Mesothelial cell of epicardium (in vitro differentiated cells): ENCODE measurements at regions not wholly inside any gene's neighbourhood (a gene's known extent, or its start where the extent isn't known, plus 50 kb on each side); places are given as distances from the start of the nearest gene placed in this dataset.
"Not testable (repeated sequence)": the region's sequence is repeated elsewhere in the genome, so short reads cannot be mapped to it uniquely, and the experiment has no call there.

Experiments used
- DNase-seq, 2 experiments: peaks; one replicate each; pipeline ENCODE4 v3.0.0; 2021; ENCODE audit warnings: low spot score in 2 of 2; ENCODE audit not compliant: unreplicated experiment in 2 of 2
- H3K27ac Mint-ChIP-seq: 2 replicates; pipeline ENCODE4 v1.8.0; 2021; ENCODE audit warnings: mixed read lengths
- H3K27me3 Mint-ChIP-seq: 2 replicates; pipeline ENCODE4 v1.8.0; 2021; ENCODE audit warnings: low read depth, mixed read lengths
- H3K36me3 Mint-ChIP-seq: 2 replicates; pipeline ENCODE4 v1.8.0; 2021; ENCODE audit warnings: mixed read lengths
- H3K4me1 Mint-ChIP-seq: 2 replicates; pipeline ENCODE4 v1.8.0; 2021; ENCODE audit warnings: mixed read lengths
- H3K4me3 Mint-ChIP-seq: 2 replicates; pipeline ENCODE4 v1.8.0; 2021; ENCODE audit warnings: mild to moderate bottlenecking, moderate library complexity, mixed read lengths
- H3K9me3 Mint-ChIP-seq: 2 replicates; pipeline ENCODE4 v1.8.0; 2021; ENCODE audit warnings: mixed read lengths
- TF ChIP-seq, protein P1 (sequence below): fragments of 200-600 bp; sonication (generic); IDR thresholded peaks from one replicate; pipeline ENCODE4 v1.5.0; 2021; ENCODE audit warnings: antibody characterized with exemption; ENCODE audit not compliant: unreplicated experiment

DNA sequence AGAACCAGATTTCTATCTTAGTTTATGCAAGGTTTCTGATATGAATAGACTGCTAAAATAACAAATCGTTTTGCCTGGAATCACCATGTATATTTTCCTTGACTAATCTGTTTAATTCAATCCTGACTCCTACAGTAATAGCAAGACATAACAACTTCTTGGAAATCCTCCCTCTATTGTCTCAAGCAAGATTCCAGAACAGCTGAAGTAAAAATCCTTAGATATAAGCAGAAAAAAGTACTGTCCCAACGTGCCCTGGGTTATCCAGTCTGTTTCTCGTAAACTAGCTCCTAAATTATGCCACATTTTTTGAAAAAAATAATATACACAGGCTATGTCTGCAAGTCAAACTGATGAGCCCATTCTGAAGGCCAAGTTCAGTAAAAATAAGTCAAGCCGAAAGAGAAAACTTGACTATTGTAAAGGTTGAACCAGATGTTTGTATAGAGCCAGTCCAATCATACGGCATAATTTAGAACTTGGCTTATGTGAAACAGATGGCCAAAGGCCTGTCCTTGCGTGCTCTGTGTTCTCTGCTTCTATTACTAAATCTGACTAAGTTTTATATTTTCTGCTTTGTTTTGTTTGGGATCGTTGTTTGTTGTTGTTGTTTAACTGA lies 341.6 kb upstream of the NRSN1 start:
- TF ChIP-seq, protein P1, sequence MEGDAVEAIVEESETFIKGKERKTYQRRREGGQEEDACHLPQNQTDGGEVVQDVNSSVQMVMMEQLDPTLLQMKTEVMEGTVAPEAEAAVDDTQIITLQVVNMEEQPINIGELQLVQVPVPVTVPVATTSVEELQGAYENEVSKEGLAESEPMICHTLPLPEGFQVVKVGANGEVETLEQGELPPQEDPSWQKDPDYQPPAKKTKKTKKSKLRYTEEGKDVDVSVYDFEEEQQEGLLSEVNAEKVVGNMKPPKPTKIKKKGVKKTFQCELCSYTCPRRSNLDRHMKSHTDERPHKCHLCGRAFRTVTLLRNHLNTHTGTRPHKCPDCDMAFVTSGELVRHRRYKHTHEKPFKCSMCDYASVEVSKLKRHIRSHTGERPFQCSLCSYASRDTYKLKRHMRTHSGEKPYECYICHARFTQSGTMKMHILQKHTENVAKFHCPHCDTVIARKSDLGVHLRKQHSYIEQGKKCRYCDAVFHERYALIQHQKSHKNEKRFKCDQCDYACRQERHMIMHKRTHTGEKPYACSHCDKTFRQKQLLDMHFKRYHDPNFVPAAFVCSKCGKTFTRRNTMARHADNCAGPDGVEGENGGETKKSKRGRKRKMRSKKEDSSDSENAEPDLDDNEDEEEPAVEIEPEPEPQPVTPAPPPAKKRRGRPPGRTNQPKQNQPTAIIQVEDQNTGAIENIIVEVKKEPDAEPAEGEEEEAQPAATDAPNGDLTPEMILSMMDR = no peak
- no peak for DNase-seq
- Mint-ChIP-seq H3K27me3 (no peaks in the 10 kb centered on the region), H3K9me3 (no peaks in the 10 kb centered on the region), H3K36me3 (no peaks in the 10 kb centered on the region), H3K27ac (peak overlapping the region; percentile 54), H3K4me3 (no peak overlapping the region), H3K4me1 (peaks cover 26% of the 10 kb centered on the region)

DNA sequence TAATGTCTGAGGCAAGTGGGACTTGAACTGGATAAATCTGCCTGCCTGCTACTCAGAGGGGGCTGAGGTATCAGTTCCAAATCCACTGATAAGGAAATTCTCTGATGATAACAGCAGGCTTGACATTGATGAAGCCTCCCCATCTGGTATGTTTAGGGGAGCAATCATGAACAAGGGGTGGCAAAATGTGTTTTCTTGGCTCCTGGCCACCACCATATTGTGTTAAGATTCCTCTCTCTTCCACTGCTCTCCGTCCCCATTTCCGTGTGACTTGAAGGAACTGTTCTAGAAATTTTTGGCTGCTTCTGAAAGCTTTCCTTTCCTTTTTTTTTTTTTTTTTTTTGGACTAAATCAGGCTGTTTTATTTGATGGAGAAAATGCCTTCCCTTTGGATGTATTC lies 335.3 kb upstream of the NRSN1 start:
- H3K27ac Mint-ChIP-seq = no peak overlapping the region
- H3K4me1 Mint-ChIP-seq = peaks cover 11% of the 10 kb centered on the region
- H3K4me3 Mint-ChIP-seq = no peak overlapping the region
- H3K9me3 Mint-ChIP-seq = peaks cover 8% of the 10 kb centered on the region
- TF ChIP-seq, protein P1 = no peak
- peaks cover 3% of the 10 kb centered on the region for H3K27me3 Mint-ChIP-seq
- peaks cover 3% of the 10 kb centered on the region for H3K36me3 Mint-ChIP-seq
- no peak for DNase-seq

DNA sequence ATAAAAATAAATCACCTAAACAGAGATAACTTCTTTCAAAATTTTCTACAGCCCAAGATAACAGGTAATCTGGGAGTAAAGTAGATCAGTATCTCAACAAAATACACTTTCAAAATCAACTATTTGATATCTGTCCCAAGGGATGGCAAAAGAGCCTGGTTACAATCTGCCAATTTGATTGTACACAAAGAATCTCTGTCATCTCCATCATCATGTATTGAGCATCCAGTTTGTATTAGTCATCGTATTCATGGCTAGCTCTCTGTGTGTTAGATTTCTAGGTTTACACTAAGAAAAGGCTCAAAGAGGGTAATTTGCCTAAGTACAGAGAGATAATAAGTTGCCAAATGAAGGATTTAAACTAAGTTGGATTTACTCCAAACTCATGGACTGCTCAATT lies 329.0 kb upstream of the NRSN1 start:
- H3K27me3 Mint-ChIP-seq = peaks cover 3% of the 10 kb centered on the region
- no peak for DNase-seq
- H3K9me3 Mint-ChIP-seq = peaks cover 8% of the 10 kb centered on the region
- peaks cover 23% of the 10 kb centered on the region for H3K4me1 Mint-ChIP-seq
- peaks cover 3% of the 10 kb centered on the region for H3K36me3 Mint-ChIP-seq
- no peak overlapping the region for H3K27ac Mint-ChIP-seq
- TF ChIP-seq, protein P1 = no peak
- H3K4me3 Mint-ChIP-seq = no peak overlapping the region

DNA sequence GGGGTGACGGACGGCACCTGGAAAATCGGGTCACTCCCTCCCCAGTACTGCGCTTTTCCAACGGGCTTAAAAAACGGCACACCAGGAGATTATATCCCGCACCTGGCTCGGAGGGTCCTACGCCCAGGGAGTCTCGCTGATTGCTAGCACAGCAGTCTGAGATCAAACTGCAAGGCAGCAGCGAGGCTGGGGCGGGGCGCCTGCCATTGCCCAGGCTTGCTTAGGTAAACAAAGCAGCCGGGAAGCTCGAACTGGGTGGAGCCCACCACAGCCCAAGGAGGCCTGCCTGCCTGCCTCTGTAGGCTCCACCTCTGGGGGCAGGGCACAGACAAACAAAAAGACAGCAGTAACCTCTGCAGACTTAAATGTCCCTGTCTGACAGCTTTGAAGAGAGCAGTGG lies 321.7 kb upstream of the NRSN1 start:
- not testable (repeated sequence) for H3K27me3 Mint-ChIP-seq, DNase-seq, H3K4me3 Mint-ChIP-seq, H3K36me3 Mint-ChIP-seq, H3K27ac Mint-ChIP-seq
- Mint-ChIP-seq H3K9me3 (peaks cover 12% of the 10 kb centered on the region), H3K4me1 (peaks cover 21% of the 10 kb centered on the region)

DNA sequence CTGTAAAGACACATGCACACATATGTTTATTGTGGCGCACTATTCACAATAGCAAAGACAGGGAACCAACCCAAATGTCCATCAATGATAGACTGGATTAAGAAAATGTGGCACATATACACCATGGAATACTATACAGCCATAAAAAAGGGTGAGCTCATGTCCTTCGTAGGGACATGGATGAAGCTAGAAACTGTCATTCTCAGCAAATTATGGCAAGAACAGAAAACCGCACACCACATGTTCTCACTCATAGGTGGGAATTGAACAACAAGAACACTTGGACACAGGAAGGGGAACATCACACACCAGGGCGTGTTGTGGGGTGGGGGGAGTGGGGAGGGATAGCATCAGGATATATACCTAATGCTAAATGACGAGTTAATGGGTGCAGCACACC lies 304.9 kb upstream of the NRSN1 start:
- not testable (repeated sequence) for H3K36me3 Mint-ChIP-seq, H3K27me3 Mint-ChIP-seq, H3K4me1 Mint-ChIP-seq, H3K4me3 Mint-ChIP-seq, DNase-seq, H3K27ac Mint-ChIP-seq
- peaks cover 21% of the 10 kb centered on the region for H3K9me3 Mint-ChIP-seq

DNA sequence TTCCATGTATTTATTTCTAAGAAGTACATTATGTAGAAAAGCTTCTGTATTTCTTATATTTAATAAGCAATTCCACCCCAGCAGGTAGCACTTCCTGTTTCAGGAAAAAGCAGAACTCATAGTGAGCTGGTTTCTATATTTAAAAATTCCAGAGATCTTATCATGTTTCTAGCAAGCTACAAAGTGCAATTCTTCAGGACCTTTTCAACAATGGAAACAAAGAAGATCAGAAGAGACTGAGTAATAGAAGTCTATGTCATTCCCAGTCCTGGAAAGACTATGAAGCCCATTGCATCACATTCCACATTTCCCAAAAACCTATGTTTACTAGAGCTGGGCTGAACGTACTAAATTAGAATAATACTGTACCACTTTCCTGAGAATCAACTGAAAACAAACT lies 302.6 kb upstream of the NRSN1 start:
- Mint-ChIP-seq H3K36me3 (peaks cover 3% of the 10 kb centered on the region), H3K27me3 (no peaks in the 10 kb centered on the region), H3K4me3 (no peak overlapping the region), H3K4me1 (peaks cover 9% of the 10 kb centered on the region), H3K27ac (peak overlapping the region; percentile 47), H3K9me3 (peaks cover 11% of the 10 kb centered on the region)
- TF ChIP-seq, protein P1 = no peak
- no peak for DNase-seq

DNA sequence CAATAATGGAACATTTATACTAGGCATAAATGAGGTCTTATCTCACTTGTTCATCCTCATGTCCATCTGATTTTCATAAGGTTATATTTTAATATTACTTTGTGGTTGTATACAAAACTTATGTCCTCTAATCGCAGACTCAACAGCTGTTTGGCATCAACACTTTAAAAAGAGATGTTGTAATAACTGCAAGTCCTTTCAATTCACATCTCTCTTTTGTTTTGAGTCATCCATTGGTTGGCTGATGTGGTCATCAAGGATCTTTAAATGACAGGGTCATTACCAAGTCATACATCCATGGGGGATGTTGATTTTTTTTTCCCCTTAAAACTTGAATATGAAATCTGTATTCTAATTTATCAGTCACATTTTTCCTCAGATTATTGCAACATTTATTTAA lies 299.4 kb upstream of the NRSN1 start:
- Mint-ChIP-seq H3K27me3 (no peaks in the 10 kb centered on the region), H3K4me3 (no peak overlapping the region), H3K4me1 (peaks cover 9% of the 10 kb centered on the region), H3K27ac (no peak overlapping the region), H3K36me3 (peaks cover 4% of the 10 kb centered on the region), H3K9me3 (peaks cover 19% of the 10 kb centered on the region)
- TF ChIP-seq, protein P1 = no peak
- DNase-seq = no peak
